H9 (cell line): ENCODE measurements at regions not wholly inside any gene's neighbourhood (a gene's known extent, or its start where the extent isn't known, plus 50 kb on each side); places are given as distances from the start of the nearest gene placed in this dataset.

Experiments
- DNase-seq: peaks from one replicate; pipeline ENCODE4 v3.0.0-alpha.2; 2017
- H2AFZ ChIP-seq: one replicate; pipeline ENCODE4 v1.6.1; 2013; ENCODE audit warnings: mild to moderate bottlenecking, low read length, control low read depth, moderate library complexity
- H2AK5ac ChIP-seq: 2 replicates; pipeline ENCODE4 v1.6.1; 2013; ENCODE audit warnings: low read length, control low read depth, mixed read lengths; ENCODE audit not compliant: insufficient read length
- H2BK120ac ChIP-seq: one replicate; pipeline ENCODE4 v1.6.1; 2013; ENCODE audit warnings: low read depth, mild to moderate bottlenecking, low read length, control low read depth, inconsistent platforms; ENCODE audit not compliant: poor library complexity, severe bottlenecking
- H2BK12ac ChIP-seq: 2 replicates; pipeline ENCODE4 v1.6.1; 2013; ENCODE audit warnings: low read length, control low read depth, mixed read lengths, low read depth; ENCODE audit not compliant: insufficient read length
- H2BK15ac ChIP-seq: 2 replicates; pipeline ENCODE4 v1.6.1; 2013; ENCODE audit warnings: low read depth, low read length, control low read depth
- H2BK20ac ChIP-seq: one replicate; pipeline ENCODE4 v1.6.1; 2013; ENCODE audit warnings: low read depth, mild to moderate bottlenecking, low read length, control low read depth, inconsistent platforms; ENCODE audit not compliant: poor library complexity, severe bottlenecking
- H2BK5ac ChIP-seq: 2 replicates; pipeline ENCODE4 v1.6.1; 2013; ENCODE audit warnings: low read length, control low read depth, mixed read lengths; ENCODE audit not compliant: insufficient read length
- H3K14ac ChIP-seq: 2 replicates; pipeline ENCODE4 v1.6.1; 2013; ENCODE audit warnings: low read length, control low read depth; ENCODE audit not compliant: insufficient read depth
- H3K18ac ChIP-seq: 2 replicates; pipeline ENCODE4 v1.6.1; 2013; ENCODE audit warnings: low read depth, mild to moderate bottlenecking, mixed read lengths, low read length, control low read depth; ENCODE audit not compliant: insufficient read length
- H3K23ac ChIP-seq: 2 replicates; pipeline ENCODE4 v1.6.1; 2013; ENCODE audit warnings: low read length, control low read depth, mixed read lengths, low read depth; ENCODE audit not compliant: insufficient read length
- H3K23me2 ChIP-seq: 2 replicates; pipeline ENCODE4 v1.6.1; 2013; ENCODE audit warnings: low read depth, mild to moderate bottlenecking, mixed read lengths, low read length, control low read depth; ENCODE audit not compliant: insufficient read length, poor library complexity, severe bottlenecking
- H3K27ac ChIP-seq: 2 replicates; pipeline ENCODE4 v1.5.1; 2013; ENCODE audit warnings: low read length, control low read depth, mixed read lengths, low read depth; ENCODE audit not compliant: insufficient read length
- H3K27me3 ChIP-seq: 2 replicates; pipeline ENCODE4 v1.6.1; 2013; ENCODE audit warnings: low read length, control low read depth, inconsistent platforms; ENCODE audit not compliant: insufficient read depth
- H3K4ac ChIP-seq: 2 replicates; pipeline ENCODE4 v1.6.1; 2013; ENCODE audit warnings: low read depth, mild to moderate bottlenecking, control low read depth, inconsistent platforms, low read length, moderate library complexity
- H3K4me1 ChIP-seq: 2 replicates; pipeline ENCODE4 v1.6.1; 2013; ENCODE audit warnings: low read length, control low read depth, inconsistent platforms; ENCODE audit not compliant: insufficient read depth
- H3K4me2 ChIP-seq: 2 replicates; pipeline ENCODE4 v1.6.1; 2013; ENCODE audit warnings: low read length, control low read depth, mixed read lengths; ENCODE audit not compliant: insufficient read length, insufficient read depth
- H3K56ac ChIP-seq: 2 replicates; pipeline ENCODE4 v1.6.1; 2013; ENCODE audit warnings: low read depth, mild to moderate bottlenecking, mixed read lengths, low read length, control low read depth; ENCODE audit not compliant: insufficient read length
- H3K79me1 ChIP-seq: 2 replicates; pipeline ENCODE4 v1.6.1; 2013; ENCODE audit warnings: low read depth, mild to moderate bottlenecking, moderate library complexity, low read length, control low read depth, inconsistent platforms; ENCODE audit not compliant: insufficient read depth, poor library complexity, severe bottlenecking
- H3K79me2 ChIP-seq: 2 replicates; pipeline ENCODE4 v1.6.1; 2013; ENCODE audit warnings: low read length, control low read depth, inconsistent platforms; ENCODE audit not compliant: insufficient read depth
- H3K9ac ChIP-seq: 2 replicates; pipeline ENCODE4 v1.6.1; 2013; ENCODE audit warnings: low read length, control low read depth, mixed read lengths; ENCODE audit not compliant: insufficient read length; ENCODE audit errors: extremely low read depth
- H3K9me3 ChIP-seq: one replicate; pipeline ENCODE4 v1.6.1; 2013; ENCODE audit warnings: low read depth, low read length, inconsistent platforms; ENCODE audit not compliant: control insufficient read depth
- H3T11ph ChIP-seq: one replicate; pipeline ENCODE4 v1.6.1; 2013; ENCODE audit warnings: mild to moderate bottlenecking, low read length, control low read depth, inconsistent platforms
- H4K20me1 ChIP-seq: one replicate; pipeline ENCODE4 v1.6.1; 2013; ENCODE audit not compliant: control insufficient read depth, insufficient read length, insufficient read depth
- H4K5ac ChIP-seq: 2 replicates; pipeline ENCODE4 v1.6.1; 2013; ENCODE audit warnings: low read depth, mild to moderate bottlenecking, mixed read lengths, low read length, control low read depth; ENCODE audit not compliant: insufficient read length
- H4K8ac ChIP-seq: replicated peaks from 2 replicates; pipeline ENCODE4 v1.6.1; 2013; ENCODE audit warnings: low read length, control low read depth, mixed read lengths, low read depth; ENCODE audit not compliant: insufficient read length
- H4K91ac ChIP-seq: 2 replicates; pipeline ENCODE4 v1.6.1; 2013; ENCODE audit warnings: low read depth, mild to moderate bottlenecking, moderate library complexity, mixed read lengths, low read length, control low read depth; ENCODE audit not compliant: insufficient read length
- H3K27ac Mint-ChIP-seq, 3 experiments: 2 replicates in 2 of 3; 3 replicates in 1 of 3; pipeline ENCODE4 v1.8.0; 2020 to 2021; ENCODE audit warnings: mixed read lengths in 3 of 3, mild to moderate bottlenecking in 1 of 3, moderate library complexity in 1 of 3
- H3K27me3 Mint-ChIP-seq: 2 replicates; pipeline ENCODE4 v1.8.0; 2021; ENCODE audit warnings: low read depth, mild to moderate bottlenecking, moderate library complexity, mixed read lengths
- H3K36me3 Mint-ChIP-seq, 3 experiments: 2 replicates in 2 of 3; 3 replicates in 1 of 3; pipeline ENCODE4 v1.8.0; 2020 to 2021; ENCODE audit warnings: low read depth in 3 of 3, mixed read lengths in 3 of 3; ENCODE audit not compliant: insufficient read depth in 1 of 3
- H3K4me1 Mint-ChIP-seq, 2 experiments: 2 replicates each; pipeline ENCODE4 v1.8.0; 2020; ENCODE audit warnings: mixed read lengths in 2 of 2
- H3K4me3 Mint-ChIP-seq, 2 experiments: 2 replicates in 1 of 2; 3 replicates in 1 of 2; pipeline ENCODE4 v1.8.0; 2020 to 2021; ENCODE audit warnings: mild to moderate bottlenecking in 2 of 2, mixed read lengths in 2 of 2, moderate library complexity in 1 of 2
- H3K9me3 Mint-ChIP-seq, 2 experiments: 2 replicates in 1 of 2; 3 replicates in 1 of 2; pipeline ENCODE4 v1.8.0; 2020; ENCODE audit warnings: mild to moderate bottlenecking in 2 of 2, mixed read lengths in 2 of 2, moderate library complexity in 1 of 2
- WGBS: extraction: QIAGEN DNeasy Blood & Tissue Kit; methylation state at CpG from one replicate; pipeline ENCODE4 v1.1.7; 2013; ENCODE audit warnings: missing lambda C conversion rate, low lambda C conversion rate, mixed read lengths; ENCODE audit not compliant: insufficient read length; ENCODE audit errors: extremely low coverage; 5-methylcytosine and 5-hydroxymethylcytosine counted together
- TF ChIP-seq, protein P1 (sequence below): fragments of 200-600 bp; sonication (generic); conservative IDR thresholded peaks from 3 replicates; pipeline ENCODE4 v1.8.0; 2021; ENCODE audit warnings: antibody characterized with exemption, mild to moderate bottlenecking

DNA sequence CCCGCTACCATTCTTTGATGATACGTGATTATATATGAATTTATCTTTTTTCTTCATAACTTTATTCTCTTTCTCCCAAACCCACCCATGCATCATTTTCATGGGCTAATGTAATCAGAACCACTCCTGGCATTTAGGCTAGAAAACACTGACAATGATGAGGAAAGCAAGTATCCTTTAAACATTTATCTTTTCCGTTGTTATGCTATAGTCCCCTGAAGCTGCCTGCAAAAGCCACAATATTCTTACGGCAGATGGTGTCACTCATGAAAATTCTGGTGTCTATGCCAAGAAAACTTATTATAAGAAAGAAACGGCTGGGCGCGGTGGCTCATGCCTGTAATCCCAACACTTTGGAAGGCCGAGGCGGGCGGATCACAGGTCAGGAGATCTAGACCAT is 221.8 kb upstream of the CTAGE1 start:
- Mint-ChIP-seq H3K4me3 (no peak overlapping the region), H3K4me1 (peaks cover 0 to 5% of the 10 kb centered on the region in 2 experiments; a peak in 2 of 4 replicates), H3K27me3 (no peaks in the 10 kb centered on the region), H3K9me3 (peaks cover 0 to 4% of the 10 kb centered on the region in 2 experiments; a peak in 4 of 5 replicates), H3K27ac (no peak overlapping the region), H3K36me3 (peaks cover 0 to 3% (median 0%) of the 10 kb centered on the region in 3 experiments; a peak in 1 of 7 replicates)
- no peak overlapping the region for H2BK20ac ChIP-seq
- H3K4me1 ChIP-seq = no peaks in the 10 kb centered on the region
- H4K91ac ChIP-seq = no peak overlapping the region
- no peak overlapping the region for H3K14ac ChIP-seq
- no peak overlapping the region for H3K4ac ChIP-seq
- TF ChIP-seq, protein P1, sequence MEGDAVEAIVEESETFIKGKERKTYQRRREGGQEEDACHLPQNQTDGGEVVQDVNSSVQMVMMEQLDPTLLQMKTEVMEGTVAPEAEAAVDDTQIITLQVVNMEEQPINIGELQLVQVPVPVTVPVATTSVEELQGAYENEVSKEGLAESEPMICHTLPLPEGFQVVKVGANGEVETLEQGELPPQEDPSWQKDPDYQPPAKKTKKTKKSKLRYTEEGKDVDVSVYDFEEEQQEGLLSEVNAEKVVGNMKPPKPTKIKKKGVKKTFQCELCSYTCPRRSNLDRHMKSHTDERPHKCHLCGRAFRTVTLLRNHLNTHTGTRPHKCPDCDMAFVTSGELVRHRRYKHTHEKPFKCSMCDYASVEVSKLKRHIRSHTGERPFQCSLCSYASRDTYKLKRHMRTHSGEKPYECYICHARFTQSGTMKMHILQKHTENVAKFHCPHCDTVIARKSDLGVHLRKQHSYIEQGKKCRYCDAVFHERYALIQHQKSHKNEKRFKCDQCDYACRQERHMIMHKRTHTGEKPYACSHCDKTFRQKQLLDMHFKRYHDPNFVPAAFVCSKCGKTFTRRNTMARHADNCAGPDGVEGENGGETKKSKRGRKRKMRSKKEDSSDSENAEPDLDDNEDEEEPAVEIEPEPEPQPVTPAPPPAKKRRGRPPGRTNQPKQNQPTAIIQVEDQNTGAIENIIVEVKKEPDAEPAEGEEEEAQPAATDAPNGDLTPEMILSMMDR = no peak
- no CpG with 5 or more reads among the region's 10 CpGs for WGBS
- no peak overlapping the region for H2AK5ac ChIP-seq
- H3K9ac ChIP-seq = no peak overlapping the region
- H3K23me2 ChIP-seq = no peaks in the 10 kb centered on the region
- no peaks in the 10 kb centered on the region for H3K79me1 ChIP-seq
- H3K27me3 ChIP-seq = no peaks in the 10 kb centered on the region
- H3K9me3 ChIP-seq = no peaks in the 10 kb centered on the region
- no peak overlapping the region for H4K5ac ChIP-seq
- no peak overlapping the region for H2BK15ac ChIP-seq
- H4K8ac ChIP-seq = no peak overlapping the region
- no peak overlapping the region for H3K27ac ChIP-seq
- H2BK120ac ChIP-seq = no peak overlapping the region
- 0 out of 2 replicates have a peak, but pooled peaks cover 1% of the 10 kb centered on the region for H3K79me2 ChIP-seq
- no peak overlapping the region for H2AFZ ChIP-seq
- no peak for DNase-seq
- H4K20me1 ChIP-seq = no peaks in the 10 kb centered on the region
- H3T11ph ChIP-seq = no peak overlapping the region
- no peak overlapping the region for H3K23ac ChIP-seq
- H3K18ac ChIP-seq = no peak overlapping the region
- no peak overlapping the region for H2BK12ac ChIP-seq
- no peak overlapping the region for H3K4me2 ChIP-seq
- no peak overlapping the region for H2BK5ac ChIP-seq
- no peak overlapping the region for H3K56ac ChIP-seq
